Kidney (tissue), 13 donors: ENCODE measurements at regions not wholly inside any gene's neighbourhood (a gene's known extent, or its start where the extent isn't known, plus 50 kb on each side); places are given as distances from the start of the nearest gene placed in this dataset.

Experiments used
- DNase-seq, 5 donors: peaks; one replicate each; pipeline ENCODE4 v3.0.0-alpha.2; 2013 to 2020
- FAIRE-seq: peaks from 2 replicates; lab custom pipeline; 2012; peaks lifted over from hg19 to GRCh38; lab: Jason Lieb, UNC
- H3K27ac ChIP-seq, 2 donors: one replicate each; pipeline ENCODE4 v1.7.0; 2013; ENCODE audit warnings: low read depth in 2 of 2, low read length in 2 of 2, inconsistent platforms in 1 of 2
- H3K27me3 ChIP-seq: one replicate; pipeline ENCODE4 v1.7.1; 2013; ENCODE audit warnings: low read length, inconsistent platforms; ENCODE audit not compliant: control insufficient read depth, insufficient read depth
- H3K36me3 ChIP-seq, 3 donors: one replicate each; pipeline versions ENCODE4 v1.7.0 to v1.7.1; 2013; ENCODE audit warnings: low read length in 3 of 3, control low read depth in 1 of 3, inconsistent platforms in 1 of 3; ENCODE audit not compliant: insufficient read depth in 3 of 3, control insufficient read depth in 2 of 3
- H3K4me1 ChIP-seq, 3 donors: one replicate each; pipeline versions ENCODE4 v1.7.0 to v1.7.1; 2013; ENCODE audit warnings: low read length in 3 of 3, inconsistent platforms in 1 of 3, low read depth in 1 of 3; ENCODE audit not compliant: control insufficient read depth in 2 of 3, insufficient read depth in 2 of 3
- H3K4me3 ChIP-seq, 3 donors: one replicate each; pipeline versions ENCODE4 v1.7.0 to v1.8.1; 2013; ENCODE audit warnings: low read length in 3 of 3, control low read depth in 1 of 3, inconsistent platforms in 1 of 3
- H3K9ac ChIP-seq, 3 donors: one replicate each; pipeline versions ENCODE4 v1.7.0 to v1.7.1; 2013; ENCODE audit warnings: low read length in 3 of 3, control low read depth in 1 of 3, inconsistent platforms in 1 of 3
- H3K9me3 ChIP-seq, 3 donors: one replicate each; pipeline versions ENCODE4 v1.7.0 to v1.7.1; 2013; ENCODE audit warnings: low read length in 3 of 3, control low read depth in 1 of 3, inconsistent platforms in 1 of 3; ENCODE audit not compliant: control insufficient read depth in 2 of 3, insufficient read depth in 1 of 3
- intact Hi-C: fragments of 100-400 bp; cut with DNase I; formaldehyde crosslinking; loops from one replicate; pipeline ENCODE4 v1.11.1; 2022
- TF ChIP-seq, protein P1 (sequence below): IDR thresholded peaks from 3 replicates; pipeline ENCODE4 v1.5.1; 2012; ENCODE audit warnings: mild to moderate bottlenecking, moderate library complexity, borderline replicate concordance; ENCODE audit not compliant: insufficient read depth; ENCODE audit errors: extremely low read depth
- donor health status: control.
- donor health status: control.
- donor health status: control.
- donor health status: control.
- donor health status: control.
- donor health status: DM: yes; HTN: yes; CAD: no.
- donor health status: Normal renal cell carcinoma (clear cell type).

DNA sequence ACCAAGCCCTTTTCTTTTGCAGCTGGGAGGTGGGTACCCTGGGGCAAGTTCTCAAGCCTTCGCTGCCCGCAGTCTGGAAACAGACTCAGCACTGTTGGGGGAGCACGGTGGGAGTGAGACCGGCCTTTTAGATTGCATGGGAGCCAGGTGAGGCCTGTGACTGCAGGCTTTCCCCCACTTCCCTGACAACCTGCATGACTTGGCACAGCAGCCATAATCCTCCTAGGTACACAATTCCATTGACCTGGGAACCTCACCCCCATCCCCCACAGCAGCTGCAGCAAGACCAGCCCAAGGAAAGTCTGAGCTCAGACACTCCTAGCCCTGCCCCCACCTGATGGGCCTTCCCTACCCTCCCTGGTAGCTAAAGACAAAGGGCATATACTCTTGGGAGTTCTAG, 52.2 kb upstream of the CCDC80 start:
- Histone ChIP-seq H3K27ac (no peak overlapping the region), H3K27me3 (no peaks in the 10 kb centered on the region), H3K36me3 (no peaks in the 10 kb centered on the region), H3K4me1 (no peaks in the 10 kb centered on the region), H3K9ac (no peak overlapping the region), H3K9me3 (peaks cover 0 to 6% (median 0%) of the 10 kb centered on the region in 3 donors), H3K4me3 (no peak overlapping the region)
- FAIRE-seq (no peak), DNase-seq (no peak)
- intact Hi-C loops, result no loop called here
- TF ChIP-seq, protein P1, sequence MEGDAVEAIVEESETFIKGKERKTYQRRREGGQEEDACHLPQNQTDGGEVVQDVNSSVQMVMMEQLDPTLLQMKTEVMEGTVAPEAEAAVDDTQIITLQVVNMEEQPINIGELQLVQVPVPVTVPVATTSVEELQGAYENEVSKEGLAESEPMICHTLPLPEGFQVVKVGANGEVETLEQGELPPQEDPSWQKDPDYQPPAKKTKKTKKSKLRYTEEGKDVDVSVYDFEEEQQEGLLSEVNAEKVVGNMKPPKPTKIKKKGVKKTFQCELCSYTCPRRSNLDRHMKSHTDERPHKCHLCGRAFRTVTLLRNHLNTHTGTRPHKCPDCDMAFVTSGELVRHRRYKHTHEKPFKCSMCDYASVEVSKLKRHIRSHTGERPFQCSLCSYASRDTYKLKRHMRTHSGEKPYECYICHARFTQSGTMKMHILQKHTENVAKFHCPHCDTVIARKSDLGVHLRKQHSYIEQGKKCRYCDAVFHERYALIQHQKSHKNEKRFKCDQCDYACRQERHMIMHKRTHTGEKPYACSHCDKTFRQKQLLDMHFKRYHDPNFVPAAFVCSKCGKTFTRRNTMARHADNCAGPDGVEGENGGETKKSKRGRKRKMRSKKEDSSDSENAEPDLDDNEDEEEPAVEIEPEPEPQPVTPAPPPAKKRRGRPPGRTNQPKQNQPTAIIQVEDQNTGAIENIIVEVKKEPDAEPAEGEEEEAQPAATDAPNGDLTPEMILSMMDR, result no peak
